ENCODE measurements at regions not wholly inside any gene's neighbourhood (a gene's known extent, or its start where the extent isn't known, plus 50 kb on each side); places are given as distances from the start of the nearest gene placed in this dataset.

GRCh38 chr1:5658340-5659316 lies 333.6 kb downstream of the NPHP4 start:
- Histone ChIP-seq H3K36me3 (ENCODE audit: control insufficient read depth, insufficient read depth, low read length) (no peaks in the 10 kb centered on the region), H3K27ac (ENCODE audit: low read length) (no peak overlapping the region), H3K9me3 (replicated peaks; ENCODE audit: control insufficient read depth, low read depth, low read length) (no peaks in the 10 kb centered on the region), H3K4me3 (ENCODE audit: low read length) (no peak overlapping the region), H3K27me3 (ENCODE audit: control insufficient read depth, insufficient read depth, low read length) (peaks cover 3% of the 10 kb centered on the region), H3K4me1 (ENCODE audit: control insufficient read depth, insufficient read depth, low read length) (no peaks in the 10 kb centered on the region)
- no peak for DNase-seq
- WGBS (ENCODE audit: insufficient coverage): 62% methylated on average over 14 of the region's 16 CpGs

- WGBS (ENCODE audit: insufficient coverage): 37% methylated on average over 18 of the region's 18 CpGs
- no peaks in the 10 kb centered on the region for H3K4me1 ChIP-seq (ENCODE audit: control insufficient read depth, insufficient read depth, low read length)
- DNase-seq: no peak
- no peak overlapping the region for H3K4me3 ChIP-seq (ENCODE audit: low read length)
- H3K27ac ChIP-seq (ENCODE audit: low read length): no peak overlapping the region
- no peaks in the 10 kb centered on the region for H3K36me3 ChIP-seq (ENCODE audit: control insufficient read depth, insufficient read depth, low read length)
- no peaks in the 10 kb centered on the region for H3K9me3 ChIP-seq (replicated peaks; ENCODE audit: control insufficient read depth, low read depth, low read length)
- peaks cover 17% of the 10 kb centered on the region for H3K27me3 ChIP-seq (ENCODE audit: control insufficient read depth, insufficient read depth, low read length)
Observed at GRCh38 chr1:5651964-5652821, 340.0 kb downstream of the NPHP4 start.

- Histone ChIP-seq H3K36me3 (ENCODE audit: control insufficient read depth, insufficient read depth, low read length) (no peaks in the 10 kb centered on the region), H3K27ac (ENCODE audit: low read length) (no peak overlapping the region), H3K4me3 (ENCODE audit: low read length) (no peak overlapping the region), H3K9me3 (replicated peaks; ENCODE audit: control insufficient read depth, low read depth, low read length) (no peaks in the 10 kb centered on the region), H3K4me1 (ENCODE audit: control insufficient read depth, insufficient read depth, low read length) (no peaks in the 10 kb centered on the region), H3K27me3 (ENCODE audit: control insufficient read depth, insufficient read depth, low read length) (peaks cover 17% of the 10 kb centered on the region)
- 80% methylated on average over 11 of the region's 11 CpGs for WGBS (ENCODE audit: insufficient coverage)
- no peak for DNase-seq
Observed at GRCh38 chr1:5651473-5651872, 340.8 kb downstream of the NPHP4 start.

GRCh38 chr1:5651027-5651410 lies 341.2 kb downstream of the NPHP4 start:
- no peaks in the 10 kb centered on the region for H3K4me1 ChIP-seq (ENCODE audit: control insufficient read depth, insufficient read depth, low read length)
- peaks cover 17% of the 10 kb centered on the region for H3K27me3 ChIP-seq (ENCODE audit: control insufficient read depth, insufficient read depth, low read length)
- no peak for DNase-seq
- no peak overlapping the region for H3K27ac ChIP-seq (ENCODE audit: low read length)
- H3K4me3 ChIP-seq (ENCODE audit: low read length): no peak overlapping the region
- no peaks in the 10 kb centered on the region for H3K36me3 ChIP-seq (ENCODE audit: control insufficient read depth, insufficient read depth, low read length)
- no peaks in the 10 kb centered on the region for H3K9me3 ChIP-seq (replicated peaks; ENCODE audit: control insufficient read depth, low read depth, low read length)
- 81% methylated on average over 12 of the region's 13 CpGs for WGBS (ENCODE audit: insufficient coverage)

- no peak for DNase-seq
- 88% methylated on average over 16 of the region's 22 CpGs for WGBS (ENCODE audit: insufficient coverage)
- Histone ChIP-seq H3K9me3 (replicated peaks; ENCODE audit: control insufficient read depth, low read depth, low read length) (no peaks in the 10 kb centered on the region), H3K27ac (ENCODE audit: low read length) (no peak overlapping the region), H3K36me3 (ENCODE audit: control insufficient read depth, insufficient read depth, low read length) (no peaks in the 10 kb centered on the region), H3K27me3 (ENCODE audit: control insufficient read depth, insufficient read depth, low read length) (peaks cover 17% of the 10 kb centered on the region), H3K4me1 (ENCODE audit: control insufficient read depth, insufficient read depth, low read length) (no peaks in the 10 kb centered on the region), H3K4me3 (ENCODE audit: low read length) (no peak overlapping the region)
Observed at GRCh38 chr1:5650283-5651026, 341.8 kb downstream of the NPHP4 start.

GRCh38 chr1:5649795-5650194 lies 342.4 kb downstream of the NPHP4 start:
- no peaks in the 10 kb centered on the region for H3K9me3 ChIP-seq (replicated peaks; ENCODE audit: control insufficient read depth, low read depth, low read length)
- H3K4me3 ChIP-seq (ENCODE audit: low read length): no peak overlapping the region
- no peaks in the 10 kb centered on the region for H3K4me1 ChIP-seq (ENCODE audit: control insufficient read depth, insufficient read depth, low read length)
- no peak for DNase-seq
- H3K27ac ChIP-seq (ENCODE audit: low read length): no peak overlapping the region
- H3K36me3 ChIP-seq (ENCODE audit: control insufficient read depth, insufficient read depth, low read length): no peaks in the 10 kb centered on the region
- peaks cover 17% of the 10 kb centered on the region for H3K27me3 ChIP-seq (ENCODE audit: control insufficient read depth, insufficient read depth, low read length)
- WGBS (ENCODE audit: insufficient coverage): 88% methylated on average over 5 of the region's 5 CpGs

GRCh38 chr1:5649166-5649551 lies 343.1 kb downstream of the NPHP4 start:
- Histone ChIP-seq H3K27ac (ENCODE audit: low read length) (no peak overlapping the region), H3K4me3 (ENCODE audit: low read length) (no peak overlapping the region), H3K36me3 (ENCODE audit: control insufficient read depth, insufficient read depth, low read length) (no peaks in the 10 kb centered on the region), H3K9me3 (replicated peaks; ENCODE audit: control insufficient read depth, low read depth, low read length) (no peaks in the 10 kb centered on the region), H3K4me1 (ENCODE audit: control insufficient read depth, insufficient read depth, low read length) (no peaks in the 10 kb centered on the region), H3K27me3 (ENCODE audit: control insufficient read depth, insufficient read depth, low read length) (peaks cover 17% of the 10 kb centered on the region)
- DNase-seq: no peak
- WGBS (ENCODE audit: insufficient coverage): no CpG with 5 or more reads among the region's 4 CpGs

- H3K4me1 ChIP-seq (ENCODE audit: control insufficient read depth, insufficient read depth, low read length): no peaks in the 10 kb centered on the region
- 71% methylated on average over 3 of the region's 10 CpGs for WGBS (ENCODE audit: insufficient coverage)
- H3K27me3 ChIP-seq (ENCODE audit: control insufficient read depth, insufficient read depth, low read length): peaks cover 17% of the 10 kb centered on the region
- H3K9me3 ChIP-seq (replicated peaks; ENCODE audit: control insufficient read depth, low read depth, low read length): no peaks in the 10 kb centered on the region
- no peak overlapping the region for H3K4me3 ChIP-seq (ENCODE audit: low read length)
- no peaks in the 10 kb centered on the region for H3K36me3 ChIP-seq (ENCODE audit: control insufficient read depth, insufficient read depth, low read length)
- H3K27ac ChIP-seq (ENCODE audit: low read length): no peak overlapping the region
- DNase-seq: no peak
Observed at GRCh38 chr1:5648410-5649165, 343.6 kb downstream of the NPHP4 start.

- DNase-seq: no peak
- Histone ChIP-seq H3K9me3 (replicated peaks; ENCODE audit: control insufficient read depth, low read depth, low read length) (no peaks in the 10 kb centered on the region), H3K27ac (ENCODE audit: low read length) (no peak overlapping the region), H3K36me3 (ENCODE audit: control insufficient read depth, insufficient read depth, low read length) (no peaks in the 10 kb centered on the region), H3K27me3 (ENCODE audit: control insufficient read depth, insufficient read depth, low read length) (peaks cover 10% of the 10 kb centered on the region), H3K4me1 (ENCODE audit: control insufficient read depth, insufficient read depth, low read length) (no peaks in the 10 kb centered on the region), H3K4me3 (ENCODE audit: low read length) (no peak overlapping the region)
- 49% methylated on average over 7 of the region's 7 CpGs for WGBS (ENCODE audit: insufficient coverage)
Observed at GRCh38 chr1:5647234-5647633, 345.0 kb downstream of the NPHP4 start.
